GM19463 (cell line): ENCODE measurements at regions not wholly inside any gene's neighbourhood (a gene's known extent, or its start where the extent isn't known, plus 50 kb on each side); places are given as distances from the start of the nearest gene placed in this dataset.

Experiments used
- ATAC-seq: cut with Tn5 transposase; IDR thresholded peaks from one replicate; pipeline ENCODE4 v1.9.1; 2021; ENCODE audit warnings: mild to moderate bottlenecking, moderate library complexity; ENCODE audit not compliant: unreplicated experiment

GRCh38 chr3:72248869-72249268 is 463.9 kb upstream of the PROK2 start:
- no peak for ATAC-seq

- ATAC-seq = no peak
These were observed 463.4 kb upstream of the PROK2 start for GRCh38 chr3:72248389-72248761.

DNA sequence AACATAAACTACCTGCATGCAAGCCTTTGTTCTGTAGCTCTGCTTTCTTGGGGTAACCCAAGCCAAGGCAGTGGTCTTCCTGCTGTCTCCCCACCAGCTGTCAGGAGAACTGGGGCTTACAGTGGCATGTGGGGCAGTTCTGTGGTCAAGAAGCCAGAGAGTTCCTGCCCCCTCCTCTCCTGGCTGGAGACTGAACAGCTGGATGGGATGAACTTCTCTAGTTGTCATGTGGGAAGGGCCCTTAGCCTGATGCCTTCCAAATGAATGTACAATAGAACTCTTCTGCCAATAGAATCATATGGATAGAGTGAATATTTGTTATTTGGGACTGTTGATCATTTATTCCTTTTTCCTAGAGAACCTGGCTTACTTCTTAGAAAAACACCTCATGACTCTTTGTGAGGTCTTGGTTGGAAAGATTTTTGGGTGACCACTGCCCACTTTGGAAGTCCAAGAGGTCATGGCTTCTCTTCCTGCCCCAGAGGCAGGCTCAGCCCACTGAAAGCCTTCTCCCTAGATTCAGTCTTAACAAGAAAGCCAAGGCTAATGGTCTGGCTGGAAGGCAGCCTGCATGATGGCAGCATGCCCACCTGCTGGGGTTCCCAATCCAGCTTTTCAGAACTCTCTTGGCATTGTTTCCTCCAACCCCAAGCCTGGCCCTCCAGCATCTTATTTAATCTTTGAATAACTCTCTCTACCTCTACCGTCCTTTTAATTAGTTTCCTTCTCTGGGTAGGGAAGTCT is 462.9 kb upstream of the PROK2 start:
- no peak for ATAC-seq

GRCh38 chr3:72247126-72247525 is 462.2 kb upstream of the PROK2 start:
- no peak for ATAC-seq

GRCh38 chr3:72246685-72247084 is 461.7 kb upstream of the PROK2 start:
- no peak for ATAC-seq

GRCh38 chr3:72245183-72245811 is 460.3 kb upstream of the PROK2 start:
- ATAC-seq = no peak

GRCh38 chr3:72244396-72244795 is 459.4 kb upstream of the PROK2 start:
- ATAC-seq = no peak

GRCh38 chr3:72242326-72242725 is 457.4 kb upstream of the PROK2 start:
- no peak for ATAC-seq

DNA sequence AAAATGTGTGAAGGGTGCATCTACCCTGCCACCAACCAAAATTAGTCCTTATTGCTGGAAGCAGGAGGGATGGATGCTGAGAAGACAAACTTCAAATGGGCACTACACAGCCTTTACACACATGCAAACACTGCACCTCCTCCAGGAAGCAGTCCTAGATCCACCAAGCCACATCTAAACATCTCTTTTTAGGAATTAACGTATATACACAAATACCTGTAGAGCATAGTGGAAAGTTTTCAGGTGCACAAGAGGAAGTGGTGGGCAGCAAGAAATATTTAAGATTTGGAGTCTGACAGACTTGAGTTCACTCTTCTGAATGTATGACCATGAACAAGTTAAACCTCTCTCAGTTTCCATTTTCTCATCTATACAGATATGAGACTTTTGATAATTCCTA is 456.6 kb upstream of the PROK2 start:
- ATAC-seq = no peak

GRCh38 chr3:72240531-72240930 is 455.6 kb upstream of the PROK2 start:
- no peak for ATAC-seq

DNA sequence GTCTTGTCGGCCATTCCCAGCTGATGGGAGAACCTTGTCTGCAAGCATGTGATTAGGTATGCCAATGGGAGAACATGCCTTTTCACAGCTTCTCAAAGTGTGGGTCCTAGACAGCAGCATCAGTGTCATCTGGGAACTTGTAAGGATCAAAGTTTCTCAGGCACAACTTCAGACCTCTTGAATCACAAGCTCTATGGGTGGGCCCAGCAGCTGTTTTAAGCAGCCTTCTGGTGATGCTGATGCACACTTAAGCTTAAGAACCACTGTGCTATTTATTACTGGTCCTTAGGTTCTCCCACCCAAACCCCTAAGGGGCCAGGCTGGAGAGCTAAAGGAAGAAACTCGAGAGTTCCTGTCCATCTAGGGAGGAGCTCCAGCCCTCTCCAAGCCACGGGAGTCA is 453.9 kb upstream of the PROK2 start:
- ATAC-seq = no peak

- no peak for ATAC-seq
These were observed 453.2 kb upstream of the PROK2 start for GRCh38 chr3:72238010-72238691.

GRCh38 chr3:72237679-72238009 is 452.7 kb upstream of the PROK2 start:
- no peak for ATAC-seq

- ATAC-seq = no peak
These were observed 449.4 kb upstream of the PROK2 start for GRCh38 chr3:72234391-72234790.

GRCh38 chr3:72233571-72233970 is 448.6 kb upstream of the PROK2 start:
- ATAC-seq = no peak

GRCh38 chr3:72232777-72233176 is 447.8 kb upstream of the PROK2 start:
- no peak for ATAC-seq

DNA sequence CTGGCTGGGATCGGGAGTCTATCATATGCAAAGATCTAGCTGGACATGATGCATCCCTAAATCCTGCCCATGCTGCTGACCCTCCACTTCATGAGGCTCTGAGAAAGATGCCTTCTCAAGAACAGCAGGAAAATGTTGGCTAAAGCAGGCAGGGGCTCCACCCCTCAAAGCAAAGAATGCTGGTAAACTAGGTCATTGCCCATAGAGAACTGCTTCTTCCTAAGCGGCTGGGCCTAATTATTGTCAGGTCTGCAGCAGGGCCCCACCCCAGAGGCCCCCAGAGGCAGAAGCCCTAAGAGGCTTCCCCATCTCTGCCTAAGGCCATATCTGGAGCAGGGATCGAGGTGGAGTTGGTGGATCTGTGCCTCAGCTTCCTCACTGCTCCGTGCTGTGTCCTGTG is 447.4 kb upstream of the PROK2 start:
- no peak for ATAC-seq

- ATAC-seq = no peak
These were observed 446.7 kb upstream of the PROK2 start for GRCh38 chr3:72231439-72232196.

DNA sequence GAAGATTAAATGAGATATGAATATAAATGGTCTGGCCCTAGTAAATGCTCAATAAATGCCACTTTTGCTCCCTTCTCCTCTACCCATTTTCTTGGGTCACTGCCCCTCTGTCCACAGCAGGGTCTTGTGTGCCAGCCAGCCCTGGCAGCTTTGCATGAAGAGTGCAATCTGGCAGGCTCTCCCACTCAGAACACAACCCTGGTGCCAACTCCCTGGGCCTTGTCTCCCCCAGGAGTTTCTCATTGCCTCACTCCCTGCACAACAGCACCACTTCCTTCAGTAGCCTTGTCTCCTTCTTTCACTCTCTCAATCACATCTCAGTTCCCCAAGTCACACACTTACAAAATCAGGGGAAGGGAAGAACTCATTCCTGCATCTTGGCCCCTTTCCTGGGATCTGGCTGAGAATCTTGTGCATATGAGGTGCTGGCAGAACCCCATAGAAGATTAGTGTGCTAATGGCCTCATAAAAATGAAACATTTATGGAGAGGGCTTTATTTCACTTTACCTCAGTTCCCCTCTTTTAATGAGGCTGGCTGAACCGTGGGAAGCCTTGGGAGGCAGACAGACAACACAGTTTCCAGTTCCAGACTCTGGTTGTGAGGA is 445.9 kb upstream of the PROK2 start:
- ATAC-seq = no peak

- no peak for ATAC-seq
These were observed 445.0 kb upstream of the PROK2 start for GRCh38 chr3:72229952-72230351.

GRCh38 chr3:72227486-72228070 is 442.6 kb upstream of the PROK2 start:
- ATAC-seq = no peak
